ENCODE measurements at regions not wholly inside any gene's neighbourhood (a gene's known extent, or its start where the extent isn't known, plus 50 kb on each side); places are given as distances from the start of the nearest gene placed in this dataset.

- Histone ChIP-seq H3K9ac (ENCODE audit: low read length) (no peak overlapping the region), H3K79me2 (ENCODE audit: low read length) (no peaks in the 10 kb centered on the region), H3K4me3 (ENCODE audit: low read length) (no peak overlapping the region), H3K27me3 (replicated peaks; ENCODE audit: insufficient read depth, low read length) (peaks cover 40% of the 10 kb centered on the region), H3K36me3 (replicated peaks; ENCODE audit: insufficient read depth, low read length) (no peaks in the 10 kb centered on the region), H3F3A (ENCODE audit: insufficient read depth, low read length) (0 out of 2 replicates have a peak, but pooled peaks cover 2% of the 10 kb centered on the region), H3K4me2 (ENCODE audit: low read depth, low read length) (no peak overlapping the region), H3K27ac (ENCODE audit: low read length) (peak overlapping the region; percentile 57), H3K9me3 (replicated peaks; ENCODE audit: insufficient read depth, low read length) (no peaks in the 10 kb centered on the region), H2AFZ (ENCODE audit: low read length) (no peak overlapping the region), H3K4me1 (ENCODE audit: low read length) (peaks cover 17% of the 10 kb centered on the region), H3K9me2 (replicated peaks; ENCODE audit: insufficient read depth, low read length) (no peaks in the 10 kb centered on the region), H4K20me1 (ENCODE audit: insufficient read depth, low read length) (no peaks in the 10 kb centered on the region)
- TF ChIP-seq CTCF (IDR thresholded peaks at IDR 0.05; ENCODE audit: low read length): no peak
- TF ChIP-seq EZH2 (optimal IDR thresholded peaks at IDR 0.05; ENCODE audit: low read depth, low read length): no peak
- no peak for TF ChIP-seq EZH2phosphoT487 (IDR thresholded peaks at IDR 0.05; ENCODE audit: low read length)
- peak; percentile 31 for DNase-seq
These were observed 181.2 kb upstream of the CSF3R start for GRCh38 chr1:36663772-36664430.

- Histone ChIP-seq H3K9ac (ENCODE audit: low read length) (no peak overlapping the region), H4K20me1 (ENCODE audit: insufficient read depth, low read length) (no peaks in the 10 kb centered on the region), H3K4me1 (ENCODE audit: low read length) (no peaks in the 10 kb centered on the region), H3K9me2 (replicated peaks; ENCODE audit: insufficient read depth, low read length) (no peaks in the 10 kb centered on the region), H3K4me2 (ENCODE audit: low read depth, low read length) (no peak overlapping the region), H3K36me3 (replicated peaks; ENCODE audit: insufficient read depth, low read length) (no peaks in the 10 kb centered on the region), H2AFZ (ENCODE audit: low read length) (no peak overlapping the region), H3K27me3 (replicated peaks; ENCODE audit: insufficient read depth, low read length) (peaks cover 33% of the 10 kb centered on the region), H3K4me3 (ENCODE audit: low read length) (no peak overlapping the region), H3F3A (ENCODE audit: insufficient read depth, low read length) (no peaks in the 10 kb centered on the region), H3K79me2 (ENCODE audit: low read length) (no peaks in the 10 kb centered on the region), H3K9me3 (replicated peaks; ENCODE audit: insufficient read depth, low read length) (no peaks in the 10 kb centered on the region), H3K27ac (ENCODE audit: low read length) (no peak overlapping the region)
- TF ChIP-seq CTCF (IDR thresholded peaks at IDR 0.05; ENCODE audit: low read length) (no peak), EZH2phosphoT487 (IDR thresholded peaks at IDR 0.05; ENCODE audit: low read length) (no peak), EZH2 (optimal IDR thresholded peaks at IDR 0.05; ENCODE audit: low read depth, low read length) (no peak)
- DNase-seq: no peak
These were observed 176.1 kb upstream of the CSF3R start for GRCh38 chr1:36658838-36659237.

- H3F3A ChIP-seq (ENCODE audit: insufficient read depth, low read length): no peaks in the 10 kb centered on the region
- no peaks in the 10 kb centered on the region for H4K20me1 ChIP-seq (ENCODE audit: insufficient read depth, low read length)
- no peak for DNase-seq
- no peaks in the 10 kb centered on the region for H3K4me1 ChIP-seq (ENCODE audit: low read length)
- no peak overlapping the region for H2AFZ ChIP-seq (ENCODE audit: low read length)
- H3K36me3 ChIP-seq (replicated peaks; ENCODE audit: insufficient read depth, low read length): no peaks in the 10 kb centered on the region
- H3K4me3 ChIP-seq (ENCODE audit: low read length): no peak overlapping the region
- H3K27ac ChIP-seq (ENCODE audit: low read length): no peak overlapping the region
- H3K79me2 ChIP-seq (ENCODE audit: low read length): no peaks in the 10 kb centered on the region
- no peak for TF ChIP-seq EZH2phosphoT487 (IDR thresholded peaks at IDR 0.05; ENCODE audit: low read length)
- TF ChIP-seq CTCF (IDR thresholded peaks at IDR 0.05; ENCODE audit: low read length): no peak
- no peak for TF ChIP-seq EZH2 (optimal IDR thresholded peaks at IDR 0.05; ENCODE audit: low read depth, low read length)
- no peaks in the 10 kb centered on the region for H3K9me3 ChIP-seq (replicated peaks; ENCODE audit: insufficient read depth, low read length)
- peaks cover 33% of the 10 kb centered on the region for H3K27me3 ChIP-seq (replicated peaks; ENCODE audit: insufficient read depth, low read length)
- no peak overlapping the region for H3K4me2 ChIP-seq (ENCODE audit: low read depth, low read length)
- H3K9me2 ChIP-seq (replicated peaks; ENCODE audit: insufficient read depth, low read length): no peaks in the 10 kb centered on the region
- H3K9ac ChIP-seq (ENCODE audit: low read length): no peak overlapping the region
These were observed 175.1 kb upstream of the CSF3R start for GRCh38 chr1:36657826-36658225.
